Dermis blood vessel endothelial cell (primary cell): ENCODE measurements at regions not wholly inside any gene's neighbourhood (a gene's known extent, or its start where the extent isn't known, plus 50 kb on each side); places are given as distances from the start of the nearest gene placed in this dataset.
"Not testable (repeated sequence)": the region's sequence is repeated elsewhere in the genome, so short reads cannot be mapped to it uniquely, and the experiment has no call there.

Source experiments
- DNase-seq: peaks from one replicate; pipeline ENCODE4 v3.0.0; 2010

GRCh38 chr15:20473465-20473864 is 68.1 kb downstream of the GOLGA6L6 start:
- not testable (repeated sequence) for DNase-seq

GRCh38 chr15:20472983-20473382 is 68.6 kb downstream of the GOLGA6L6 start:
- not testable (repeated sequence) for DNase-seq

DNA sequence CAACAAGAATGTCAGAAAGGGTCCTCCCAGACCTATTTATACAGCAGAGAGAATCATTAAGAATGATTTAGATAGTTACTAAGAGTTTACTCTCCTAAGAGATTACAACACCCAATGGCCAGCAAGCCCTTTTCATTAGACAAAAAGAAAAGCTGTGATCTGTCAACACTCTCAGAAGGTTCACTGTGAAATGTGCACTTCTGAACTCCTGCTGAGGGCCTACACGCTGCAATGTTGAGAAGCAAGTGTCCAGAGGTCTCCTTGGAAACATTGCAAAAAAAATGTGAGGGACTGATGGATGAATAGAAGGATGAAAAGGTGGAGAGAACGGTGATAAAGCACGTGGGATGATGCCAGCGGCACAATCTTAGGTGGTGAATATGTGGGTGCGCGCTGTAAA is 70.8 kb downstream of the GOLGA6L6 start:
- not testable (repeated sequence) for DNase-seq

- DNase-seq, result not testable (repeated sequence)
Observed at GRCh38 chr15:20441138-20441537, 100.5 kb downstream of the GOLGA6L6 start.

- DNase-seq, result not testable (repeated sequence)
Observed at GRCh38 chr15:20440390-20440789, 101.2 kb downstream of the GOLGA6L6 start.

- not testable (repeated sequence) for DNase-seq
Observed at GRCh38 chr15:20439111-20439510, 102.5 kb downstream of the GOLGA6L6 start.

GRCh38 chr15:20438255-20438654 is 103.3 kb downstream of the GOLGA6L6 start:
- DNase-seq, result not testable (repeated sequence)

DNA sequence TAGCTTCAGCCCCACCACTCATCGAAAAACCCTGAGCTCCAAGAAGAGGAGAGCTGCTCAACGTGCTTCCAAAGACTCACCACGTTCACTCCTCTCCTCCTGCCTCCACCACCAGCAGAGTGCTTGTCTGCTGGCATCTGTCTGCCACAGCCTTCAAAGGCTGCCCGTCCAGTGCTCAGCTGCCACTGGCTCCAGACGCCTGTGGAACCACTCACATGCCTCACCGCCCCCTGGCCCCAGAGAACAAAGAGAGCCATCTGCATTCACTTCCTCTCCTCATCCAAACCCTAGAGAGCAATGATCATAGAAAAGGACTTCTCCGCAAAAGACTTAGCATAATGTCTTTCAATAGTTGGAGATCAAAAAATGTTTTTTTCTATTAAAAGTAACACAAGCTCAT is 108.1 kb downstream of the GOLGA6L6 start:
- DNase-seq, result not testable (repeated sequence)

- DNase-seq, result not testable (repeated sequence)
Observed at GRCh38 chr15:20430495-20430894, 111.1 kb downstream of the GOLGA6L6 start.

- DNase-seq, result not testable (repeated sequence)
Observed at GRCh38 chr15:20420710-20421109, 120.9 kb downstream of the GOLGA6L6 start.

GRCh38 chr15:20416618-20417017 is 125.0 kb downstream of the GOLGA6L6 start:
- DNase-seq, result not testable (repeated sequence)

DNA sequence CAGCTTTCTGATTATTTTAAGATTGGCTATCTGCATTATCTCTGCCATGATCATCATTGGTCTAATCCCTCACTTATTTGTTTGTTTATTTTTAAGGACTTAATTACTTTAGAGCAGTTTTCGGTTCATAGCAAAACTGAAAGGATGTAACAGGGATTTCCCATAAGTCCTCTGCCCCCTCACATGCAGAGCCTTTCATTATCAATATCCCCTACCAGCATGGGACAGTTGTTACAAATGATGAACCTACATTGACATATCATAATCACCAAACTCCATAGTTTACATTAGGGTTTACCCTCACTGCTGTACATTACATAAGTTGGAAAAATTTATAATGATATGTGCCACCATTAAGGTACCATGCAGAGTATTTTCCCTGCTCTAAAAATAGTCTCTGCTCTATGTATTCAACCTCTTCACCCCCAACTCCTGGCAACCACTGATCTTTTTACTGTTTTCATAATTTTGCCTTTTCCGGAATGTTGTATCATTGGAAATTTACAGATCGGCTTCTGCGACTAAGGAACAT is 131.9 kb downstream of the GOLGA6L6 start:
- not testable (repeated sequence) for DNase-seq

DNA sequence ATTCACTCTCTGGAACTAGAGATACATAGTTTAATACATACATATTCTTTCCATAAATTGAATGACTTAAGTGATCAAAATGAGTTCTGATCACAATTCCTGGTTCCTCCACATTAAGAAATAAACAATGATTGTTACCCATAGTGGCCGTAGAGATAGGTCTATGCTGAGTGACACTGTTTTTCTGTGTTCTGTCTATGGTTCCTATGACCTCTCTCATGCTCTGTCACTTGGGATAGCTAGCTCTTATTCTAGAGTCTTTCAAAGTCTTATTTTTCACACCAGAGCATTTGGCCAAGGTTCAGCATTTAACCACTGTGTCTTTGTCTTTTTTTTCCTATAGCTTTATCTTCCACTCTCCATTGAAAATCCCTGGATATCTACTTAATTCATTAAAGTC is 132.4 kb downstream of the GOLGA6L6 start:
- no peak for DNase-seq

GRCh38 chr15:20407553-20407952 is 134.0 kb downstream of the GOLGA6L6 start:
- no peak for DNase-seq

- DNase-seq, result not testable (repeated sequence)
Observed at GRCh38 chr15:20404571-20404970, 137.0 kb downstream of the GOLGA6L6 start.

- DNase-seq, result not testable (repeated sequence)
Observed at GRCh38 chr15:20402586-20402985, 139.0 kb downstream of the GOLGA6L6 start.

- DNase-seq, result not testable (repeated sequence)
Observed at GRCh38 chr15:20401058-20401457, 140.5 kb downstream of the GOLGA6L6 start.

GRCh38 chr15:20398680-20399079 is 142.9 kb downstream of the GOLGA6L6 start:
- DNase-seq, result not testable (repeated sequence)

DNA sequence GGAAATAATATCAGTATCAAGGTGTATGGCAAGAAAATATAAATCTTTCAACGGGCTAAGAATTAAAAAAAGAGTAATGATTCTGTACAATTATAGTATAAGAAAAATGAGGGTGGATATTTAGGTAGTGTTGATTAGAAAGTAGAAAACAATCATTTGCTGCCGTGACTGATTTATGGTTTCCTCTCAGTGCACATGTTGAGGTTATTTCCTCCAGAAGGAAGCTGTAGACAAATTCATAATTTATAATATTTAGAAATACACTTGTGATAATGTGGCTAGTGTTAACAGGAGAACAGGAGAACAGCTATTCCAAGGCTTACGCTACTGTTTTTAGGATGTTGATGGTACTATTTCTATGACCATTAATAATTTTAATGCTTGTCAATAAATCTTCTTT is 153.4 kb downstream of the GOLGA6L6 start:
- not testable (repeated sequence) for DNase-seq

GRCh38 chr15:20386198-20386597 is 155.4 kb downstream of the GOLGA6L6 start:
- DNase-seq, result no peak

DNA sequence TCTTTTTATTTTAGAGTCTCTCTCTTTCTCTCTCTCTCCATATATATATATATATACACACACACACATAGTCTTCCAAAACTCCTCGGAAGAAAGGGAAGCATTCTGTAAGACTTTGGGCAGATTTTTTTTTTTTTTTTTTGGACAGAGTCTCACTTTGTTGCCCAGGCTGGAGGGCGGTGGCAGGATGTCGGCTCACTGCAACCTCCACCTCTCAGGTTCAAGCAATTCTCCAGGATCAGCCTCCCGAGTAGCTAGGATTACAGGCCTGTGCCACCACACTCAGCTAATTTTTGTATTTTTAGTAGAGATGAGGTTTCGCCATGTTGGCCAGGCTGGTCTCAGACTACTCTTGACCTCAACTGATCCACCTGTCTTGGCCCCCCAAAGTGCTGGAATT is 161.4 kb downstream of the GOLGA6L6 start:
- DNase-seq, result not testable (repeated sequence)

- DNase-seq, result no peak
Observed at GRCh38 chr15:20376872-20377271, 164.7 kb downstream of the GOLGA6L6 start.

GRCh38 chr15:20372416-20372815 is 169.2 kb downstream of the GOLGA6L6 start:
- not testable (repeated sequence) for DNase-seq

- no peak for DNase-seq
Observed at GRCh38 chr15:20369500-20369899, 172.1 kb downstream of the GOLGA6L6 start.

GRCh38 chr15:20368974-20369373 is 172.6 kb downstream of the GOLGA6L6 start:
- no peak for DNase-seq
